ENCODE measurements at regions not wholly inside any gene's neighbourhood (a gene's known extent, or its start where the extent isn't known, plus 50 kb on each side); places are given as distances from the start of the nearest gene placed in this dataset.

- POLR2A ChIA-PET: no interaction called here
- no peak overlapping the region for H3K4me3 ChIP-seq (ENCODE audit: low read depth, low read length)
- CTCF ChIA-PET: no interaction called here
Observed at GRCh38 chr4:7118013-7118832, 50.4 kb upstream of the GRPEL1 start.

More at GRCh38 chr4:7118013-7118832, 50.4 kb upstream of the GRPEL1 start:
- H3K27me3 ChIP-seq (ENCODE audit: control insufficient read depth, insufficient read depth, low read length): no peaks in the 10 kb centered on the region; the same call in none of the 2 replicates
- TF ChIP-seq CTCF (IDR thresholded peaks at IDR 0.05; ENCODE audit: insufficient read depth, low read depth, low read length): no peak
- no peaks in the 10 kb centered on the region for H3K36me3 ChIP-seq (ENCODE audit: control insufficient read depth, insufficient read depth, low read length)
- no peak for DNase-seq (ENCODE audit: low read depth)

Measured in BJ (cell line).